Activated CD4-positive, alpha-beta T cell treated with anti-CD3 and anti-CD28 coated beads, Interleukin-2, Interleukin-6, amounts not matched to agents 100 ng/mL and 50 ng/mL, durations not matched to agents 16 hours and 8 hours (primary cell): ENCODE measurements at regions not wholly inside any gene's neighbourhood (a gene's known extent, or its start where the extent isn't known, plus 50 kb on each side); places are given as distances from the start of the nearest gene placed in this dataset.
"Not testable (repeated sequence)": the region's sequence is repeated elsewhere in the genome, so short reads cannot be mapped to it uniquely, and the experiment has no call there.

Source experiments
- DNase-seq: peaks from one replicate; pipeline ENCODE4 v3.0.0-alpha.2; 2020

- no peak for DNase-seq
Measured at GRCh38 chr9:7338586-7339281, 460.8 kb downstream of the DMAC1 start.

- DNase-seq, result no peak
Measured at GRCh38 chr9:7336356-7337065, 463.1 kb downstream of the DMAC1 start.

- no peak for DNase-seq
Measured at GRCh38 chr9:7333719-7334118, 465.9 kb downstream of the DMAC1 start.

- DNase-seq, result no peak
Measured at GRCh38 chr9:7332780-7333179, 466.8 kb downstream of the DMAC1 start.

- no peak for DNase-seq
Measured at GRCh38 chr9:7328453-7328852, 471.1 kb downstream of the DMAC1 start.

- DNase-seq, result no peak
Measured at GRCh38 chr9:7325995-7326394, 473.6 kb downstream of the DMAC1 start.

GRCh38 chr9:7324152-7324598, 475.4 kb downstream of the DMAC1 start:
- DNase-seq, result no peak

GRCh38 chr9:7320841-7321240, 478.7 kb downstream of the DMAC1 start:
- DNase-seq, result no peak

GRCh38 chr9:7320139-7320538, 479.4 kb downstream of the DMAC1 start:
- DNase-seq, result no peak

GRCh38 chr9:7318920-7319319, 480.7 kb downstream of the DMAC1 start:
- DNase-seq, result no peak

- no peak for DNase-seq
Measured at GRCh38 chr9:7316967-7317366, 482.6 kb downstream of the DMAC1 start.

GRCh38 chr9:7316166-7316795, 483.3 kb downstream of the DMAC1 start:
- no peak for DNase-seq

- DNase-seq, result no peak
Measured at GRCh38 chr9:7315746-7316145, 483.8 kb downstream of the DMAC1 start.

GRCh38 chr9:7315116-7315515, 484.5 kb downstream of the DMAC1 start:
- no peak for DNase-seq

- no peak for DNase-seq
Measured at GRCh38 chr9:7313389-7313788, 486.2 kb downstream of the DMAC1 start.

- DNase-seq, result not testable (repeated sequence)
Measured at GRCh38 chr9:7309051-7309450, 490.5 kb downstream of the DMAC1 start.

GRCh38 chr9:7305677-7306076, 493.9 kb downstream of the DMAC1 start:
- DNase-seq, result no peak

GRCh38 chr9:7304627-7304995, 495.0 kb downstream of the DMAC1 start:
- DNase-seq, result no peak

GRCh38 chr9:7303907-7304626, 495.5 kb downstream of the DMAC1 start:
- no peak for DNase-seq

GRCh38 chr9:7300484-7300883, 499.1 kb downstream of the DMAC1 start:
- DNase-seq, result no peak

- peak; percentile 73 for DNase-seq
Measured at GRCh38 chr9:7298123-7298522, 501.5 kb downstream of the DMAC1 start.

GRCh38 chr9:7297521-7297920, 502.1 kb downstream of the DMAC1 start:
- no peak for DNase-seq

GRCh38 chr9:7293091-7293490, 506.5 kb downstream of the DMAC1 start:
- peak; percentile 17 for DNase-seq

- DNase-seq, result no peak
Measured at GRCh38 chr9:7289773-7290172, 509.8 kb downstream of the DMAC1 start.
